ENCODE measurements at regions not wholly inside any gene's neighbourhood (a gene's known extent, or its start where the extent isn't known, plus 50 kb on each side); places are given as distances from the start of the nearest gene placed in this dataset.

- DNase-seq = no peak
These were observed 77.9 kb upstream of the PLXNC1 start for GRCh38 chr12:94070520-94070919.

GRCh38 chr12:94071258-94071657, 77.1 kb upstream of the PLXNC1 start:
- no peak for DNase-seq

GRCh38 chr12:94073441-94074051, 74.8 kb upstream of the PLXNC1 start:
- DNase-seq = no peak

GRCh38 chr12:94074216-94074979, 74.0 kb upstream of the PLXNC1 start:
- no peak for DNase-seq

GRCh38 chr12:94074980-94075629, 73.3 kb upstream of the PLXNC1 start:
- DNase-seq = peak; percentile 89

GRCh38 chr12:94077209-94077608, 71.2 kb upstream of the PLXNC1 start:
- DNase-seq = no peak

GRCh38 chr12:94078138-94078723, 70.1 kb upstream of the PLXNC1 start:
- DNase-seq = no peak

- DNase-seq = no peak
These were observed 69.5 kb upstream of the PLXNC1 start for GRCh38 chr12:94078736-94079509.

GRCh38 chr12:94079566-94080340, 68.6 kb upstream of the PLXNC1 start:
- DNase-seq = no peak

- no peak for DNase-seq
These were observed 67.9 kb upstream of the PLXNC1 start for GRCh38 chr12:94080341-94081009.

- no peak for DNase-seq
These were observed 65.7 kb upstream of the PLXNC1 start for GRCh38 chr12:94082690-94083089.

GRCh38 chr12:94089891-94090290, 58.5 kb upstream of the PLXNC1 start:
- DNase-seq = no peak

- no peak for DNase-seq
These were observed 56.8 kb upstream of the PLXNC1 start for GRCh38 chr12:94091624-94092023.

- no peak for DNase-seq
These were observed 55.7 kb upstream of the PLXNC1 start for GRCh38 chr12:94092516-94093241.

- no peak for DNase-seq
These were observed 53.7 kb upstream of the PLXNC1 start for GRCh38 chr12:94094700-94095099.

- DNase-seq = no peak
These were observed 52.8 kb upstream of the PLXNC1 start for GRCh38 chr12:94095618-94096017.

- peak; percentile 21 for DNase-seq
These were observed 49.9 kb upstream of the PLXNC1 start for GRCh38 chr12:94098466-94098865.

All from inflammatory macrophage treated with lipopolysaccharide for 4 hours (primary cell).